K562 (cell line): ENCODE measurements at regions not wholly inside any gene's neighbourhood (a gene's known extent, or its start where the extent isn't known, plus 50 kb on each side); places are given as distances from the start of the nearest gene placed in this dataset.

Experiments
- ARHGAP35 ChIP-seq: fragments of 450-650 bp; IDR thresholded peaks from 2 replicates; pipeline ENCODE4 v1.6.1; 2018; ENCODE audit not compliant: partially characterized antibody
- ATF1 ChIP-seq, 2 experiments: fragments of 450-650 bp in 1 of 2; IDR thresholded peaks; 2 replicates each; pipeline ENCODE4 v1.6.1; 2016; ENCODE audit warnings: missing compliant biosample characterization in 1 of 2, missing genetic modification characterization in 1 of 2
- CHCHD3 ChIP-seq: fragments of 250-450 bp; sonication (Bioruptor Pico); IDR thresholded peaks from 2 replicates; pipeline ENCODE4 v2.1.2; 2022; ENCODE audit warnings: mild to moderate bottlenecking
- COPS2 ChIP-seq: fragments of 450-650 bp; conservative IDR thresholded peaks from 2 replicates; pipeline ENCODE4 v1.6.1; 2016; ENCODE audit warnings: mild to moderate bottlenecking, moderate library complexity
- ERF ChIP-seq: fragments of 450-650 bp; formaldehyde crosslinking; IDR thresholded peaks from 2 replicates; pipeline ENCODE4 v1.4.0; 2020; ENCODE audit warnings: mild to moderate bottlenecking, mixed read lengths
- HNRNPL ChIP-seq: fragments of 200-400 bp; formaldehyde crosslinking; IDR thresholded peaks from 2 replicates; pipeline ENCODE4 v1.6.1; 2017; ENCODE audit warnings: low read depth, mild to moderate bottlenecking, low read length
- LARP7 ChIP-seq: fragments of 450-650 bp; IDR thresholded peaks from 2 replicates; pipeline ENCODE4 v1.6.1; 2016
- NFE2 ChIP-seq: IDR thresholded peaks from 2 replicates; pipeline ENCODE4 v1.6.1; 2014; ENCODE audit warnings: antibody characterized with exemption, low read depth
- PPARD ChIP-seq: fragments of 250-450 bp; sonication (Bioruptor Pico); IDR thresholded peaks from 2 replicates; pipeline ENCODE4 v1.8.0; 2022; ENCODE audit warnings: inconsistent platforms, mild to moderate bottlenecking, moderate library complexity
- PTTG1 ChIP-seq: fragments of 450-650 bp; IDR thresholded peaks from 2 replicates; pipeline ENCODE4 v1.6.1; 2016; ENCODE audit warnings: low read depth, mild to moderate bottlenecking, missing genetic modification characterization, missing compliant biosample characterization
- RBM15 ChIP-seq: fragments of 200-400 bp; formaldehyde crosslinking; IDR thresholded peaks from 2 replicates; pipeline ENCODE4 v1.6.1; 2018; ENCODE audit warnings: mild to moderate bottlenecking, low read length, moderate library complexity; ENCODE audit not compliant: insufficient read depth
- SRF ChIP-seq, 2 experiments: fragments of 250-450, 450-650 bp in 1 of 2; sonication (Bioruptor Pico) in 1 of 2; sonication (generic) in 1 of 2; formaldehyde crosslinking; IDR thresholded peaks; 2 replicates each; pipeline versions ENCODE4 v1.5.0 to v1.5.1; 2020 to 2022; ENCODE audit warnings: mild to moderate bottlenecking in 1 of 2, missing genetic modification reagents in 1 of 2
- SUPT5H ChIP-seq: fragments of 450-650 bp; IDR thresholded peaks from 2 replicates; pipeline ENCODE4 v1.6.1; 2016
- TEAD4 ChIP-seq, 2 experiments: sonication (generic) in 1 of 2; formaldehyde crosslinking in 1 of 2; IDR thresholded peaks; 2 replicates each; pipeline versions ENCODE4 v1.6.1 to v1.8.0; 2012 to 2022; ENCODE audit warnings: borderline replicate concordance in 1 of 2, inconsistent platforms in 1 of 2, low read length in 1 of 2, mild to moderate bottlenecking in 1 of 2, missing genetic modification reagents in 1 of 2
- TRIM28 ChIP-seq: fragments of 450-650 bp; IDR thresholded peaks from 2 replicates; pipeline ENCODE4 v1.6.1; 2017
- ZNF232 ChIP-seq: sonication (generic); formaldehyde crosslinking; IDR thresholded peaks from 2 replicates; pipeline ENCODE4 v1.8.0; 2022; ENCODE audit warnings: mild to moderate bottlenecking, missing genetic modification reagents
- ZNF280B ChIP-seq: fragments of 250-450 bp; sonication (Bioruptor Pico); IDR thresholded peaks from 2 replicates; pipeline ENCODE4 v1.5.1; 2021; ENCODE audit warnings: mild to moderate bottlenecking
- ZNF398 ChIP-seq: fragments of 250-450 bp; sonication (Bioruptor Pico); IDR thresholded peaks from 2 replicates; pipeline ENCODE4 v1.8.0; 2021; ENCODE audit warnings: moderate library complexity, mild to moderate bottlenecking, inconsistent platforms
- ZNF696 ChIP-seq: fragments of 250-450 bp; sonication (Bioruptor Pico); conservative IDR thresholded peaks from 2 replicates; pipeline ENCODE4 v1.4.0; 2020; ENCODE audit warnings: mild to moderate bottlenecking, moderate library complexity
- ZNF699 ChIP-seq: fragments of 250-450 bp; sonication (Bioruptor Pico); IDR thresholded peaks from 2 replicates; pipeline ENCODE4 v1.8.0; 2021; ENCODE audit warnings: mild to moderate bottlenecking, moderate library complexity; ENCODE audit not compliant: insufficient replicate concordance
- ZNF780A ChIP-seq: fragments of 250-450 bp; sonication (Bioruptor Pico); IDR thresholded peaks from 2 replicates; pipeline ENCODE4 v1.5.0; 2021; ENCODE audit warnings: mild to moderate bottlenecking
- TF ChIP-seq, protein P1 (sequence below), 2 experiments: fragments of 450-650 bp; IDR thresholded peaks; 2 replicates each; pipeline ENCODE4 v1.6.1; 2016
- TF ChIP-seq, protein P2 (sequence below): fragments of 450-650 bp; formaldehyde crosslinking; IDR thresholded peaks from 2 replicates; pipeline ENCODE4 v1.4.0; 2020; ENCODE audit warnings: mild to moderate bottlenecking, moderate library complexity

GRCh38 chr5:58013542-58014258 lies 446.2 kb downstream of the PLK2 start (continued):
- TF ChIP-seq ZNF398 (no peak), ATF1 (CRISPR knock-in tag; IDR thresholded peaks at IDR 0.05) (no peak), ATF1 (tag; IDR thresholded peaks at IDR 0.05) (peak; percentile 34; the same call in 1 of the 2 replicates), ARHGAP35 (no peak), ZNF780A (CRISPR knock-in tag) (no peak), COPS2 (no peak), PTTG1 (tag) (no peak), SUPT5H (no peak), TRIM28 (no peak), RBM15 (no peak), CHCHD3 (CRISPR knock-in tag) (no peak), ERF (CRISPR knock-in tag) (no peak), ZNF699 (no peak), TEAD4 (IDR thresholded peaks at IDR 0.05; ENCODE audit: low read length) (peak; percentile 96), TEAD4 (CRISPR knock-in tag; IDR thresholded peaks at IDR 0.05; ENCODE audit: borderline replicate concordance) (no peak), HNRNPL (no peak), ZNF232 (CRISPR knock-in tag) (no peak), ZNF696 (CRISPR knock-in tag) (no peak), SRF (CRISPR knock-in tag; IDR thresholded peaks at IDR 0.05) (no peak), NFE2 (no peak), LARP7 (no peak), PPARD (CRISPR knock-in tag) (no peak), ZNF280B (no peak)
- TF ChIP-seq, protein P1, sequence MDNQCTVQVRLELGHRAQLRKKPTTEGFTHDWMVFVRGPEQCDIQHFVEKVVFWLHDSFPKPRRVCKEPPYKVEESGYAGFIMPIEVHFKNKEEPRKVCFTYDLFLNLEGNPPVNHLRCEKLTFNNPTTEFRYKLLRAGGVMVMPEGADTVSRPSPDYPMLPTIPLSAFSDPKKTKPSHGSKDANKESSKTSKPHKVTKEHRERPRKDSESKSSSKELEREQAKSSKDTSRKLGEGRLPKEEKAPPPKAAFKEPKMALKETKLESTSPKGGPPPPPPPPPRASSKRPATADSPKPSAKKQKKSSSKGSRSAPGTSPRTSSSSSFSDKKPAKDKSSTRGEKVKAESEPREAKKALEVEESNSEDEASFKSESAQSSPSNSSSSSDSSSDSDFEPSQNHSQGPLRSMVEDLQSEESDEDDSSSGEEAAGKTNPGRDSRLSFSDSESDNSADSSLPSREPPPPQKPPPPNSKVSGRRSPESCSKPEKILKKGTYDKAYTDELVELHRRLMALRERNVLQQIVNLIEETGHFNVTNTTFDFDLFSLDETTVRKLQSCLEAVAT (IDR thresholded peaks at IDR 0.05) = no peak
- TF ChIP-seq, protein P2, sequence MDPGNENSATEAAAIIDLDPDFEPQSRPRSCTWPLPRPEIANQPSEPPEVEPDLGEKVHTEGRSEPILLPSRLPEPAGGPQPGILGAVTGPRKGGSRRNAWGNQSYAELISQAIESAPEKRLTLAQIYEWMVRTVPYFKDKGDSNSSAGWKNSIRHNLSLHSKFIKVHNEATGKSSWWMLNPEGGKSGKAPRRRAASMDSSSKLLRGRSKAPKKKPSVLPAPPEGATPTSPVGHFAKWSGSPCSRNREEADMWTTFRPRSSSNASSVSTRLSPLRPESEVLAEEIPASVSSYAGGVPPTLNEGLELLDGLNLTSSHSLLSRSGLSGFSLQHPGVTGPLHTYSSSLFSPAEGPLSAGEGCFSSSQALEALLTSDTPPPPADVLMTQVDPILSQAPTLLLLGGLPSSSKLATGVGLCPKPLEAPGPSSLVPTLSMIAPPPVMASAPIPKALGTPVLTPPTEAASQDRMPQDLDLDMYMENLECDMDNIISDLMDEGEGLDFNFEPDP (CRISPR knock-in tag) = no peak
